ENCODE measurements at regions not wholly inside any gene's neighbourhood (a gene's known extent, or its start where the extent isn't known, plus 50 kb on each side); places are given as distances from the start of the nearest gene placed in this dataset.

GRCh38 chr2:180562378-180562777 lies 418.0 kb upstream of the UBE2E3 start:
- BruUV-seq (replicated peaks) = no TSS peak
- Histone ChIP-seq H3F3A (ENCODE audit: insufficient read depth, low read depth) (no peaks in the 10 kb centered on the region), H2AFZ (peak overlapping the region; percentile 66), H3K79me2 (ENCODE audit: low read depth) (no peaks in the 10 kb centered on the region), H3K27me3 (ENCODE audit: insufficient read depth, low read depth) (no peaks in the 10 kb centered on the region), H3K4me1 (replicated peaks; ENCODE audit: insufficient read depth) (no peaks in the 10 kb centered on the region), H4K20me1 (ENCODE audit: insufficient read depth) (no peaks in the 10 kb centered on the region), H3K9me2 (ENCODE audit: insufficient read depth) (no peaks in the 10 kb centered on the region; the same call in 1 of the 2 replicates), H3K9me3 (ENCODE audit: insufficient read depth, low read depth) (no peaks in the 10 kb centered on the region; the same call in none of the 2 replicates), H3K27ac (no peak overlapping the region), H3K4me2 (no peak overlapping the region), H3K4me3 (no peak overlapping the region), H3K36me3 (ENCODE audit: low read depth) (no peaks in the 10 kb centered on the region)
- ChIA-PET POLR2A (ENCODE audit: unreplicated experiment) (interaction anchor here (0.7 kb wide), 1 partner anchor 20 kb away, joined by 4 read pairs; no protein-coding TSS in a partner anchor), CTCF (no interaction called here)
- TF ChIP-seq EZH2 (IDR thresholded peaks at IDR 0.05; ENCODE audit: low read depth) = no peak
- no peak for TF ChIP-seq CTCF (conservative IDR thresholded peaks at IDR 0.05)
- intact Hi-C loops (cut with micrococcal nuclease; ENCODE audit: unreplicated experiment) = no loop called here
- DNase-seq = no peak

GRCh38 chr2:180559771-180560170 lies 420.6 kb upstream of the UBE2E3 start:
- intact Hi-C loops (cut with micrococcal nuclease; ENCODE audit: unreplicated experiment) = no loop called here
- BruUV-seq (replicated peaks) = no TSS peak
- no peak for DNase-seq
- no peaks in the 10 kb centered on the region for H3K36me3 ChIP-seq (ENCODE audit: low read depth)
- TF ChIP-seq CTCF (conservative IDR thresholded peaks at IDR 0.05) (no peak), EZH2 (IDR thresholded peaks at IDR 0.05; ENCODE audit: low read depth) (no peak)
- H2AFZ ChIP-seq = no peak overlapping the region
- no peaks in the 10 kb centered on the region for H3K27me3 ChIP-seq (ENCODE audit: insufficient read depth, low read depth)
- H3K79me2 ChIP-seq (ENCODE audit: low read depth) = no peaks in the 10 kb centered on the region
- H3K4me2 ChIP-seq = no peak overlapping the region
- H3K27ac ChIP-seq = no peak overlapping the region
- no peak overlapping the region for H3K4me3 ChIP-seq
- no peaks in the 10 kb centered on the region for H3F3A ChIP-seq (ENCODE audit: insufficient read depth, low read depth)
- H4K20me1 ChIP-seq (ENCODE audit: insufficient read depth) = no peaks in the 10 kb centered on the region
- H3K4me1 ChIP-seq (replicated peaks; ENCODE audit: insufficient read depth) = no peaks in the 10 kb centered on the region
- ChIA-PET CTCF (no interaction called here), POLR2A (ENCODE audit: unreplicated experiment) (no interaction called here)
- no peaks in the 10 kb centered on the region; the same call in none of the 2 replicates for H3K9me3 ChIP-seq (ENCODE audit: insufficient read depth, low read depth)
- H3K9me2 ChIP-seq (ENCODE audit: insufficient read depth) = no peaks in the 10 kb centered on the region; the same call in 1 of the 2 replicates

- no peak overlapping the region for H3K4me3 ChIP-seq
- TF ChIP-seq EZH2 (IDR thresholded peaks at IDR 0.05; ENCODE audit: low read depth) (no peak), CTCF (conservative IDR thresholded peaks at IDR 0.05) (no peak)
- H3K36me3 ChIP-seq (ENCODE audit: low read depth) = no peaks in the 10 kb centered on the region
- BruUV-seq (replicated peaks) = no TSS peak
- H3K27me3 ChIP-seq (ENCODE audit: insufficient read depth, low read depth) = no peaks in the 10 kb centered on the region
- H3K4me2 ChIP-seq = no peak overlapping the region
- no peak overlapping the region for H2AFZ ChIP-seq
- H3K9me3 ChIP-seq (ENCODE audit: insufficient read depth, low read depth) = no peaks in the 10 kb centered on the region; the same call in none of the 2 replicates
- no peaks in the 10 kb centered on the region; the same call in 1 of the 2 replicates for H3K9me2 ChIP-seq (ENCODE audit: insufficient read depth)
- no peak overlapping the region for H3K27ac ChIP-seq
- H3K4me1 ChIP-seq (replicated peaks; ENCODE audit: insufficient read depth) = no peaks in the 10 kb centered on the region
- intact Hi-C loops (cut with micrococcal nuclease; ENCODE audit: unreplicated experiment) = no loop called here
- no peaks in the 10 kb centered on the region for H3K79me2 ChIP-seq (ENCODE audit: low read depth)
- POLR2A ChIA-PET (ENCODE audit: unreplicated experiment) = no interaction called here
- no peaks in the 10 kb centered on the region for H4K20me1 ChIP-seq (ENCODE audit: insufficient read depth)
- H3F3A ChIP-seq (ENCODE audit: insufficient read depth, low read depth) = no peaks in the 10 kb centered on the region
- CTCF ChIA-PET = no interaction called here
- no peak for DNase-seq
Measured at GRCh38 chr2:180559038-180559437, 421.4 kb upstream of the UBE2E3 start.
